C4-2B (cell line): ENCODE measurements at regions not wholly inside any gene's neighbourhood (a gene's known extent, or its start where the extent isn't known, plus 50 kb on each side); places are given as distances from the start of the nearest gene placed in this dataset.

Experiments
- CTCF ChIP-seq: fragments of 450-650 bp; conservative IDR thresholded peaks from 2 replicates; pipeline ENCODE4 v1.5.1; 2017; ENCODE audit warnings: mild to moderate bottlenecking
- ZFX ChIP-seq: fragments of 450-650 bp; IDR thresholded peaks from 2 replicates; pipeline ENCODE4 v1.6.1; 2017

- TF ChIP-seq ZFX (no peak), CTCF (no peak)
Measured at GRCh38 chr2:220332886-220333285, 705.5 kb downstream of the SLC4A3 start.
